Stomach (tissue), 4 donors: ENCODE measurements at regions not wholly inside any gene's neighbourhood (a gene's known extent, or its start where the extent isn't known, plus 50 kb on each side); places are given as distances from the start of the nearest gene placed in this dataset.

Source experiments
- CTCF ChIP-seq, 7 experiments: fragments of 450-650 bp in 4 of 7; fragments of 200-600 bp in 3 of 7; sonication (generic) in 3 of 7; IDR thresholded peaks; one replicate each; pipeline ENCODE4 v1.5.1; 2016 to 2019; ENCODE audit warnings: antibody characterized with exemption in 7 of 7, control low read depth in 2 of 7, mild to moderate bottlenecking in 1 of 7
- POLR2AphosphoS5 ChIP-seq, 3 donors: sonication (generic); formaldehyde crosslinking; IDR thresholded peaks; one replicate each; pipeline ENCODE4 v1.6.1; 2016; ENCODE audit warnings: antibody characterized with exemption in 3 of 3

- TF ChIP-seq POLR2AphosphoS5 (IDR thresholded peaks at IDR 0.05) (no peak), CTCF (IDR thresholded peaks at IDR 0.05) (no peak)
These were observed 150.8 kb downstream of the INHBB start for GRCh38 chr2:120496759-120497158.
